ENCODE measurements at regions not wholly inside any gene's neighbourhood (a gene's known extent, or its start where the extent isn't known, plus 50 kb on each side); places are given as distances from the start of the nearest gene placed in this dataset.
"Not testable (repeated sequence)": the region's sequence is repeated elsewhere in the genome, so short reads cannot be mapped to it uniquely, and the experiment has no call there.

- no peak for TF ChIP-seq CTCF (conservative IDR thresholded peaks at IDR 0.05; ENCODE audit: control insufficient read depth, insufficient read depth, low read depth, low read length)
Measured at GRCh38 chr5:122608222-122608621, 166.7 kb upstream of the SNX2 start.

GRCh38 chr5:122611406-122611805 is 163.5 kb upstream of the SNX2 start:
- H3K4me3 ChIP-seq (ENCODE audit: control insufficient read depth, low read depth, low read length), result no peak overlapping the region
- no peak for DNase-seq (ENCODE audit: low read depth)
- TF ChIP-seq CTCF (conservative IDR thresholded peaks at IDR 0.05; ENCODE audit: control insufficient read depth, insufficient read depth, low read depth, low read length), result no peak

More at GRCh38 chr5:122608222-122608621, 166.7 kb upstream of the SNX2 start:
- DNase-seq (ENCODE audit: low read depth), result no peak
- H3K4me3 ChIP-seq (ENCODE audit: control insufficient read depth, low read depth, low read length), result no peak overlapping the region

- H3K4me3 ChIP-seq (ENCODE audit: control insufficient read depth, low read depth, low read length), result no peak overlapping the region
- no peak for DNase-seq (ENCODE audit: low read depth)
- no peak for TF ChIP-seq CTCF (conservative IDR thresholded peaks at IDR 0.05; ENCODE audit: control insufficient read depth, insufficient read depth, low read depth, low read length)
Measured at GRCh38 chr5:122612901-122613300, 162.0 kb upstream of the SNX2 start.

- no peak for TF ChIP-seq CTCF (conservative IDR thresholded peaks at IDR 0.05; ENCODE audit: control insufficient read depth, insufficient read depth, low read depth, low read length)
- DNase-seq (ENCODE audit: low read depth), result no peak
- H3K4me3 ChIP-seq (ENCODE audit: control insufficient read depth, low read depth, low read length), result no peak overlapping the region
Measured at GRCh38 chr5:122615146-122615545, 159.7 kb upstream of the SNX2 start.

- TF ChIP-seq CTCF (conservative IDR thresholded peaks at IDR 0.05; ENCODE audit: control insufficient read depth, insufficient read depth, low read depth, low read length), result no peak
- no peak for DNase-seq (ENCODE audit: low read depth)
Measured at GRCh38 chr5:122615832-122616231, 159.0 kb upstream of the SNX2 start.

GRCh38 chr5:122618046-122618445 is 156.8 kb upstream of the SNX2 start:
- DNase-seq (ENCODE audit: low read depth); H3K4me3 ChIP-seq (ENCODE audit: control insufficient read depth, low read depth, low read length): not testable (repeated sequence)

More at GRCh38 chr5:122615832-122616231, 159.0 kb upstream of the SNX2 start:
- no peak overlapping the region for H3K4me3 ChIP-seq (ENCODE audit: control insufficient read depth, low read depth, low read length)

GRCh38 chr5:122620768-122621167 is 154.1 kb upstream of the SNX2 start:
- not testable (repeated sequence) for DNase-seq (ENCODE audit: low read depth); H3K4me3 ChIP-seq (ENCODE audit: control insufficient read depth, low read depth, low read length)

- not testable (repeated sequence) for H3K4me3 ChIP-seq (ENCODE audit: control insufficient read depth, low read depth, low read length); DNase-seq (ENCODE audit: low read depth)
Measured at GRCh38 chr5:122628714-122629113, 146.2 kb upstream of the SNX2 start.

Measured in fibroblast of mammary gland (primary cell).